H9 (cell line): ENCODE measurements at regions not wholly inside any gene's neighbourhood (a gene's known extent, or its start where the extent isn't known, plus 50 kb on each side); places are given as distances from the start of the nearest gene placed in this dataset.

Experiments
- DNase-seq: peaks from one replicate; pipeline ENCODE4 v3.0.0-alpha.2; 2017
- H2AFZ ChIP-seq: one replicate; pipeline ENCODE4 v1.6.1; 2013; ENCODE audit warnings: mild to moderate bottlenecking, low read length, control low read depth, moderate library complexity
- H2AK5ac ChIP-seq: 2 replicates; pipeline ENCODE4 v1.6.1; 2013; ENCODE audit warnings: low read length, control low read depth, mixed read lengths; ENCODE audit not compliant: insufficient read length
- H2BK120ac ChIP-seq: one replicate; pipeline ENCODE4 v1.6.1; 2013; ENCODE audit warnings: low read depth, mild to moderate bottlenecking, low read length, control low read depth, inconsistent platforms; ENCODE audit not compliant: poor library complexity, severe bottlenecking
- H2BK12ac ChIP-seq: 2 replicates; pipeline ENCODE4 v1.6.1; 2013; ENCODE audit warnings: low read length, control low read depth, mixed read lengths, low read depth; ENCODE audit not compliant: insufficient read length
- H2BK15ac ChIP-seq: 2 replicates; pipeline ENCODE4 v1.6.1; 2013; ENCODE audit warnings: low read depth, low read length, control low read depth
- H2BK20ac ChIP-seq: one replicate; pipeline ENCODE4 v1.6.1; 2013; ENCODE audit warnings: low read depth, mild to moderate bottlenecking, low read length, control low read depth, inconsistent platforms; ENCODE audit not compliant: poor library complexity, severe bottlenecking
- H2BK5ac ChIP-seq: 2 replicates; pipeline ENCODE4 v1.6.1; 2013; ENCODE audit warnings: low read length, control low read depth, mixed read lengths; ENCODE audit not compliant: insufficient read length
- H3K14ac ChIP-seq: 2 replicates; pipeline ENCODE4 v1.6.1; 2013; ENCODE audit warnings: low read length, control low read depth; ENCODE audit not compliant: insufficient read depth
- H3K18ac ChIP-seq: 2 replicates; pipeline ENCODE4 v1.6.1; 2013; ENCODE audit warnings: low read depth, mild to moderate bottlenecking, mixed read lengths, low read length, control low read depth; ENCODE audit not compliant: insufficient read length
- H3K23ac ChIP-seq: 2 replicates; pipeline ENCODE4 v1.6.1; 2013; ENCODE audit warnings: low read length, control low read depth, mixed read lengths, low read depth; ENCODE audit not compliant: insufficient read length
- H3K23me2 ChIP-seq: 2 replicates; pipeline ENCODE4 v1.6.1; 2013; ENCODE audit warnings: low read depth, mild to moderate bottlenecking, mixed read lengths, low read length, control low read depth; ENCODE audit not compliant: insufficient read length, poor library complexity, severe bottlenecking
- H3K27ac ChIP-seq: 2 replicates; pipeline ENCODE4 v1.5.1; 2013; ENCODE audit warnings: low read length, control low read depth, mixed read lengths, low read depth; ENCODE audit not compliant: insufficient read length
- H3K27me3 ChIP-seq: 2 replicates; pipeline ENCODE4 v1.6.1; 2013; ENCODE audit warnings: low read length, control low read depth, inconsistent platforms; ENCODE audit not compliant: insufficient read depth
- H3K4ac ChIP-seq: 2 replicates; pipeline ENCODE4 v1.6.1; 2013; ENCODE audit warnings: low read depth, mild to moderate bottlenecking, control low read depth, inconsistent platforms, low read length, moderate library complexity
- H3K4me1 ChIP-seq: 2 replicates; pipeline ENCODE4 v1.6.1; 2013; ENCODE audit warnings: low read length, control low read depth, inconsistent platforms; ENCODE audit not compliant: insufficient read depth
- H3K4me2 ChIP-seq: 2 replicates; pipeline ENCODE4 v1.6.1; 2013; ENCODE audit warnings: low read length, control low read depth, mixed read lengths; ENCODE audit not compliant: insufficient read length, insufficient read depth
- H3K56ac ChIP-seq: 2 replicates; pipeline ENCODE4 v1.6.1; 2013; ENCODE audit warnings: low read depth, mild to moderate bottlenecking, mixed read lengths, low read length, control low read depth; ENCODE audit not compliant: insufficient read length
- H3K79me1 ChIP-seq: 2 replicates; pipeline ENCODE4 v1.6.1; 2013; ENCODE audit warnings: low read depth, mild to moderate bottlenecking, moderate library complexity, low read length, control low read depth, inconsistent platforms; ENCODE audit not compliant: insufficient read depth, poor library complexity, severe bottlenecking
- H3K79me2 ChIP-seq: 2 replicates; pipeline ENCODE4 v1.6.1; 2013; ENCODE audit warnings: low read length, control low read depth, inconsistent platforms; ENCODE audit not compliant: insufficient read depth
- H3K9ac ChIP-seq: 2 replicates; pipeline ENCODE4 v1.6.1; 2013; ENCODE audit warnings: low read length, control low read depth, mixed read lengths; ENCODE audit not compliant: insufficient read length; ENCODE audit errors: extremely low read depth
- H3K9me3 ChIP-seq: one replicate; pipeline ENCODE4 v1.6.1; 2013; ENCODE audit warnings: low read depth, low read length, inconsistent platforms; ENCODE audit not compliant: control insufficient read depth
- H3T11ph ChIP-seq: one replicate; pipeline ENCODE4 v1.6.1; 2013; ENCODE audit warnings: mild to moderate bottlenecking, low read length, control low read depth, inconsistent platforms
- H4K20me1 ChIP-seq: one replicate; pipeline ENCODE4 v1.6.1; 2013; ENCODE audit not compliant: control insufficient read depth, insufficient read length, insufficient read depth
- H4K5ac ChIP-seq: 2 replicates; pipeline ENCODE4 v1.6.1; 2013; ENCODE audit warnings: low read depth, mild to moderate bottlenecking, mixed read lengths, low read length, control low read depth; ENCODE audit not compliant: insufficient read length
- H4K8ac ChIP-seq: replicated peaks from 2 replicates; pipeline ENCODE4 v1.6.1; 2013; ENCODE audit warnings: low read length, control low read depth, mixed read lengths, low read depth; ENCODE audit not compliant: insufficient read length
- H4K91ac ChIP-seq: 2 replicates; pipeline ENCODE4 v1.6.1; 2013; ENCODE audit warnings: low read depth, mild to moderate bottlenecking, moderate library complexity, mixed read lengths, low read length, control low read depth; ENCODE audit not compliant: insufficient read length
- H3K27ac Mint-ChIP-seq, 3 experiments: 2 replicates in 2 of 3; 3 replicates in 1 of 3; pipeline ENCODE4 v1.8.0; 2020 to 2021; ENCODE audit warnings: mixed read lengths in 3 of 3, mild to moderate bottlenecking in 1 of 3, moderate library complexity in 1 of 3
- H3K27me3 Mint-ChIP-seq: 2 replicates; pipeline ENCODE4 v1.8.0; 2021; ENCODE audit warnings: low read depth, mild to moderate bottlenecking, moderate library complexity, mixed read lengths
- H3K36me3 Mint-ChIP-seq, 3 experiments: 2 replicates in 2 of 3; 3 replicates in 1 of 3; pipeline ENCODE4 v1.8.0; 2020 to 2021; ENCODE audit warnings: low read depth in 3 of 3, mixed read lengths in 3 of 3; ENCODE audit not compliant: insufficient read depth in 1 of 3
- H3K4me1 Mint-ChIP-seq, 2 experiments: 2 replicates each; pipeline ENCODE4 v1.8.0; 2020; ENCODE audit warnings: mixed read lengths in 2 of 2
- H3K4me3 Mint-ChIP-seq, 2 experiments: 2 replicates in 1 of 2; 3 replicates in 1 of 2; pipeline ENCODE4 v1.8.0; 2020 to 2021; ENCODE audit warnings: mild to moderate bottlenecking in 2 of 2, mixed read lengths in 2 of 2, moderate library complexity in 1 of 2
- H3K9me3 Mint-ChIP-seq, 2 experiments: 2 replicates in 1 of 2; 3 replicates in 1 of 2; pipeline ENCODE4 v1.8.0; 2020; ENCODE audit warnings: mild to moderate bottlenecking in 2 of 2, mixed read lengths in 2 of 2, moderate library complexity in 1 of 2
- WGBS: extraction: QIAGEN DNeasy Blood & Tissue Kit; methylation state at CpG from one replicate; pipeline ENCODE4 v1.1.7; 2013; ENCODE audit warnings: missing lambda C conversion rate, low lambda C conversion rate, mixed read lengths; ENCODE audit not compliant: insufficient read length; ENCODE audit errors: extremely low coverage; 5-methylcytosine and 5-hydroxymethylcytosine counted together
- TF ChIP-seq, protein P1 (sequence below): fragments of 200-600 bp; sonication (generic); conservative IDR thresholded peaks from 3 replicates; pipeline ENCODE4 v1.8.0; 2021; ENCODE audit warnings: antibody characterized with exemption, mild to moderate bottlenecking

GRCh38 chr9:135185060-135185459 lies 97.6 kb downstream of the OLFM1 start:
- no peaks in the 10 kb centered on the region for H3K27me3 ChIP-seq
- H3K14ac ChIP-seq, result no peak overlapping the region
- H2BK20ac ChIP-seq, result no peak overlapping the region
- H2BK120ac ChIP-seq, result no peak overlapping the region
- Mint-ChIP-seq H3K4me1 (peaks cover 4 to 14% of the 10 kb centered on the region in 2 experiments; a peak in 3 of 4 replicates), H3K27ac (no peak overlapping the region), H3K27me3 (no peaks in the 10 kb centered on the region), H3K4me3 (no peak overlapping the region), H3K9me3 (no peaks in the 10 kb centered on the region), H3K36me3 (no peaks in the 10 kb centered on the region; a peak in 1 of 7 replicates)
- H3K23me2 ChIP-seq, result no peaks in the 10 kb centered on the region
- no peak overlapping the region for H3T11ph ChIP-seq
- no peaks in the 10 kb centered on the region for H3K79me2 ChIP-seq
- DNase-seq, result no peak
- no peak overlapping the region for H2BK12ac ChIP-seq
- no peak overlapping the region for H2BK15ac ChIP-seq
- no peak overlapping the region for H2BK5ac ChIP-seq
- no peak overlapping the region for H3K4me2 ChIP-seq
- H4K20me1 ChIP-seq, result no peaks in the 10 kb centered on the region
- H4K8ac ChIP-seq, result no peak overlapping the region
- no peak overlapping the region for H3K9ac ChIP-seq
- H3K4me1 ChIP-seq, result no peaks in the 10 kb centered on the region
- H3K18ac ChIP-seq, result no peak overlapping the region
- H2AK5ac ChIP-seq, result no peak overlapping the region
- no peak overlapping the region for H3K4ac ChIP-seq
- no peak overlapping the region for H2AFZ ChIP-seq
- no CpG with 5 or more reads among the region's 21 CpGs for WGBS
- no peak overlapping the region for H3K27ac ChIP-seq
- no peak overlapping the region for H3K56ac ChIP-seq
- no peaks in the 10 kb centered on the region for H3K9me3 ChIP-seq
- H3K79me1 ChIP-seq, result no peaks in the 10 kb centered on the region
- H3K23ac ChIP-seq, result no peak overlapping the region
- H4K91ac ChIP-seq, result no peak overlapping the region
- TF ChIP-seq, protein P1, sequence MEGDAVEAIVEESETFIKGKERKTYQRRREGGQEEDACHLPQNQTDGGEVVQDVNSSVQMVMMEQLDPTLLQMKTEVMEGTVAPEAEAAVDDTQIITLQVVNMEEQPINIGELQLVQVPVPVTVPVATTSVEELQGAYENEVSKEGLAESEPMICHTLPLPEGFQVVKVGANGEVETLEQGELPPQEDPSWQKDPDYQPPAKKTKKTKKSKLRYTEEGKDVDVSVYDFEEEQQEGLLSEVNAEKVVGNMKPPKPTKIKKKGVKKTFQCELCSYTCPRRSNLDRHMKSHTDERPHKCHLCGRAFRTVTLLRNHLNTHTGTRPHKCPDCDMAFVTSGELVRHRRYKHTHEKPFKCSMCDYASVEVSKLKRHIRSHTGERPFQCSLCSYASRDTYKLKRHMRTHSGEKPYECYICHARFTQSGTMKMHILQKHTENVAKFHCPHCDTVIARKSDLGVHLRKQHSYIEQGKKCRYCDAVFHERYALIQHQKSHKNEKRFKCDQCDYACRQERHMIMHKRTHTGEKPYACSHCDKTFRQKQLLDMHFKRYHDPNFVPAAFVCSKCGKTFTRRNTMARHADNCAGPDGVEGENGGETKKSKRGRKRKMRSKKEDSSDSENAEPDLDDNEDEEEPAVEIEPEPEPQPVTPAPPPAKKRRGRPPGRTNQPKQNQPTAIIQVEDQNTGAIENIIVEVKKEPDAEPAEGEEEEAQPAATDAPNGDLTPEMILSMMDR, result no peak
- no peak overlapping the region for H4K5ac ChIP-seq
